Epithelial cell of esophagus (primary cell): ENCODE measurements at regions not wholly inside any gene's neighbourhood (a gene's known extent, or its start where the extent isn't known, plus 50 kb on each side); places are given as distances from the start of the nearest gene placed in this dataset.

Experiments
- DNase-seq: peaks from one replicate; pipeline ENCODE4 v3.0.0; 2010; ENCODE audit warnings: low read depth
- H3K4me3 ChIP-seq: 2 replicates; pipeline ENCODE4 v1.5.1; 2011; ENCODE audit warnings: mild to moderate bottlenecking, low read length, control low read depth
- CTCF ChIP-seq: IDR thresholded peaks from 2 replicates; pipeline ENCODE4 v1.5.1; 2011; ENCODE audit warnings: low read depth, mild to moderate bottlenecking, low read length, control low read depth, inconsistent platforms; ENCODE audit not compliant: insufficient read depth; ENCODE audit errors: missing control alignments

- H3K4me3 ChIP-seq: no peak overlapping the region
- DNase-seq: no peak
- TF ChIP-seq CTCF: no peak
These were observed 1643.3 kb downstream of the GRIK2 start for GRCh38 chr6:103036846-103037245.

- DNase-seq: no peak
These were observed 1633.9 kb downstream of the GRIK2 start for GRCh38 chr6:103027271-103027931.

GRCh38 chr6:103018426-103018825 lies 1624.9 kb downstream of the GRIK2 start:
- no peak for TF ChIP-seq CTCF

More at GRCh38 chr6:103027271-103027931, 1633.9 kb downstream of the GRIK2 start:
- H3K4me3 ChIP-seq: no peak overlapping the region
- TF ChIP-seq CTCF: no peak

GRCh38 chr6:103017878-103018277 lies 1624.4 kb downstream of the GRIK2 start:
- TF ChIP-seq CTCF: no peak
- no peak for DNase-seq

More at GRCh38 chr6:103018426-103018825, 1624.9 kb downstream of the GRIK2 start:
- DNase-seq: no peak
- no peak overlapping the region for H3K4me3 ChIP-seq

GRCh38 chr6:103011605-103012004 lies 1618.1 kb downstream of the GRIK2 start:
- no peak for DNase-seq
- no peak overlapping the region for H3K4me3 ChIP-seq
- TF ChIP-seq CTCF: no peak

More at GRCh38 chr6:103017878-103018277, 1624.4 kb downstream of the GRIK2 start:
- no peak overlapping the region for H3K4me3 ChIP-seq

- no peak for TF ChIP-seq CTCF
These were observed 1608.8 kb downstream of the GRIK2 start for GRCh38 chr6:103002282-103002681.

GRCh38 chr6:103001724-103002123 lies 1608.2 kb downstream of the GRIK2 start:
- DNase-seq: no peak
- TF ChIP-seq CTCF: no peak
- no peak overlapping the region for H3K4me3 ChIP-seq

More at GRCh38 chr6:103002282-103002681, 1608.8 kb downstream of the GRIK2 start:
- DNase-seq: peak; percentile 68
- H3K4me3 ChIP-seq: no peak overlapping the region
